ENCODE measurements at regions not wholly inside any gene's neighbourhood (a gene's known extent, or its start where the extent isn't known, plus 50 kb on each side); places are given as distances from the start of the nearest gene placed in this dataset.

GRCh38 chr2:180735799-180736198 is 244.6 kb upstream of the UBE2E3 start:
- no peak for TF ChIP-seq CTCF (conservative IDR thresholded peaks at IDR 0.05; ENCODE audit: control insufficient read depth, insufficient read depth, low read depth, low read length)
- H3K4me3 ChIP-seq (ENCODE audit: control insufficient read depth, low read depth, low read length): no peak overlapping the region
- DNase-seq (ENCODE audit: low read depth): no peak

DNA sequence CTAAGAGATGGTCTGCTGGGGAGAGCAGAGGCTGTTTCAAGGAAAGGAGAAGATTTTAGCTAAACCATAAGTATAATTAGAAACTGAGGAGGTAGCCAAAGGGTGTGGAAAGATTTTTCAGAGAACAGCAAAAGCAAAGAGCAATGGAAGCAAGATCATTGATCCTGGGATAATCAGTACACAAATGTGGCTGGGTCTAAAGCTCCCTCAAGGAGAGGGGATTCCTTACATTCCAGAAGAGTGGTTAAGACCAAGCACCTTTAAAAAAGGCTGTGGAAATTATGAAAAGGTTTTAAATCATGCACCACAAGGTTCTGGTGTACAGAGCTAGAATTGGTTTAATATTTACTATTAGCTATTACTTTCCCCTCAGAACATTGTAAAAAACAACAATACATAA is 246.0 kb upstream of the UBE2E3 start:
- no peak for TF ChIP-seq CTCF (conservative IDR thresholded peaks at IDR 0.05; ENCODE audit: control insufficient read depth, insufficient read depth, low read depth, low read length)
- H3K4me3 ChIP-seq (ENCODE audit: control insufficient read depth, low read depth, low read length): no peak overlapping the region
- DNase-seq (ENCODE audit: low read depth): no peak

- H3K4me3 ChIP-seq (ENCODE audit: control insufficient read depth, low read depth, low read length): no peak overlapping the region
- no peak for DNase-seq (ENCODE audit: low read depth)
- no peak for TF ChIP-seq CTCF (conservative IDR thresholded peaks at IDR 0.05; ENCODE audit: control insufficient read depth, insufficient read depth, low read depth, low read length)
These were observed 247.1 kb upstream of the UBE2E3 start for GRCh38 chr2:180733330-180733729.

GRCh38 chr2:180732337-180732736 is 248.1 kb upstream of the UBE2E3 start:
- H3K4me3 ChIP-seq (ENCODE audit: control insufficient read depth, low read depth, low read length): no peak overlapping the region
- DNase-seq (ENCODE audit: low read depth): no peak
- TF ChIP-seq CTCF (conservative IDR thresholded peaks at IDR 0.05; ENCODE audit: control insufficient read depth, insufficient read depth, low read depth, low read length): no peak

- no peak for TF ChIP-seq CTCF (conservative IDR thresholded peaks at IDR 0.05; ENCODE audit: control insufficient read depth, insufficient read depth, low read depth, low read length)
- peak; percentile 54 for DNase-seq (ENCODE audit: low read depth)
- H3K4me3 ChIP-seq (ENCODE audit: control insufficient read depth, low read depth, low read length): no peak overlapping the region
These were observed 249.4 kb upstream of the UBE2E3 start for GRCh38 chr2:180730976-180731375.

DNA sequence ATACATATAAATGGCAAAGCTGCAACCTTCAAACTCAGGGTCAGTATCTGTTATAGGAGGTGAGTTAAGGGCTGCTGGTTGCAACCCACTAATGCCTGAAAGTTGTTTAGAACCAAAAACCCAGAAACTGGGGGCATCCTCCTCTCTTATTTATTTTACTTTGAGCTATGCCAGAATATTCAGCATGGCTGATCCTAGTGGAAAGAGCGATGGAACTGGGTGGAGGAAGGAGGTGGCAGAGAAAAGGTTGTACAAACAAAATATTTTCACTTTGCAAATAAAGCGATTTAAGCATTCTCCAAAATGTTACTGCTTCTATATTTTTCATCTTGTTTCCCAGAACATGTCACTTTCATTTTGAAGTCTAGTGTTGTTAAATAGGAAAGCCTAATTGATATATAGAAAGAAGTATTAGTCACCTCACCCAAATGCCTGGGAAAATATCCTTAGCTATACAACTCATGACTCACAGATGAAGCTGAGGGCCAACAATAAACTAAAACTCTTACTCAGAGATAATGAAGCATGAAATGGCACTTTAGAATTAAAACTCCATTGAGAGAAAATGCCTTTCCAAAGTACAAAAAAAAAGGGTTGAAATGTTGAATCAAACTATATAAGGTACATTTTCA is 251.4 kb upstream of the UBE2E3 start:
- H3K4me3 ChIP-seq (ENCODE audit: control insufficient read depth, low read depth, low read length): no peak overlapping the region
- TF ChIP-seq CTCF (conservative IDR thresholded peaks at IDR 0.05; ENCODE audit: control insufficient read depth, insufficient read depth, low read depth, low read length): no peak
- DNase-seq (ENCODE audit: low read depth): peak; percentile 94

DNA sequence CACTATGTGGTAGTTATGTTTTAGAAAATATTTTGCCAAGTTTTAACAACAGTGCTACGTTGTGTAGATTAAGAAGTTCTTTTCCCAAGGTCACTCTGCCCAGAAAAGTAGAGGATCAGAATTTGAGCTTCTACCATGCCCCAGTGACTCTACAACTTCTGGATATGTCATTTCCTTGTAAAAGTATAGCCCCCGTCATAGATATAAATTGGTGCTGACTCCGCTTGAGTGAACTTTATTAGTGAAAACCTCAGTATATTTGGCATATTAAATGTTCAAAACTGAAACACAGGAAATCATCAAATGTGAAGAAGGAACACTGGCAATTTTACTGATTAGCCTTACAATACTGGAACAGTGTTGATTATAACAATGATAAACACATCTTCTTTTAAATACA is 256.7 kb upstream of the UBE2E3 start:
- TF ChIP-seq CTCF (conservative IDR thresholded peaks at IDR 0.05; ENCODE audit: control insufficient read depth, insufficient read depth, low read depth, low read length): no peak
- H3K4me3 ChIP-seq (ENCODE audit: control insufficient read depth, low read depth, low read length): no peak overlapping the region
- no peak for DNase-seq (ENCODE audit: low read depth)
